WERI-Rb-1 (cell line): ENCODE measurements at regions not wholly inside any gene's neighbourhood (a gene's known extent, or its start where the extent isn't known, plus 50 kb on each side); places are given as distances from the start of the nearest gene placed in this dataset.

Experiments
- DNase-seq: peaks from one replicate; pipeline ENCODE4 v3.0.0-alpha.2; 2020
- H3K27ac ChIP-seq: fragments of 250-450 bp; sonication (Bioruptor Pico); 2 replicates; pipeline ENCODE4 v1.5.1; 2020; ENCODE audit warnings: mild to moderate bottlenecking, moderate library complexity
- H3K27me3 ChIP-seq: fragments of 250-450 bp; sonication (Bioruptor Pico); 2 replicates; pipeline ENCODE4 v1.5.1; 2021; ENCODE audit warnings: mild to moderate bottlenecking, low read depth, moderate library complexity; ENCODE audit not compliant: insufficient read depth, severe bottlenecking
- H3K36me3 ChIP-seq: fragments of 250-450 bp; sonication (Bioruptor Pico); 2 replicates; pipeline ENCODE4 v1.5.1; 2020; ENCODE audit warnings: mild to moderate bottlenecking, moderate library complexity
- H3K4me3 ChIP-seq: 2 replicates; pipeline ENCODE4 v1.5.1; 2011; ENCODE audit warnings: low read depth, mild to moderate bottlenecking, control low read depth, low read length
- H3K9me3 ChIP-seq: fragments of 250-450 bp; sonication (Bioruptor Pico); 2 replicates; pipeline ENCODE4 v1.5.1; 2021; ENCODE audit warnings: mild to moderate bottlenecking, moderate library complexity; ENCODE audit not compliant: severe bottlenecking
- TF ChIP-seq, protein P1 (sequence below): IDR thresholded peaks from 2 replicates; pipeline ENCODE4 v1.5.1; 2011; ENCODE audit warnings: low read depth, mild to moderate bottlenecking, control low read depth, inconsistent platforms, low read length

DNA sequence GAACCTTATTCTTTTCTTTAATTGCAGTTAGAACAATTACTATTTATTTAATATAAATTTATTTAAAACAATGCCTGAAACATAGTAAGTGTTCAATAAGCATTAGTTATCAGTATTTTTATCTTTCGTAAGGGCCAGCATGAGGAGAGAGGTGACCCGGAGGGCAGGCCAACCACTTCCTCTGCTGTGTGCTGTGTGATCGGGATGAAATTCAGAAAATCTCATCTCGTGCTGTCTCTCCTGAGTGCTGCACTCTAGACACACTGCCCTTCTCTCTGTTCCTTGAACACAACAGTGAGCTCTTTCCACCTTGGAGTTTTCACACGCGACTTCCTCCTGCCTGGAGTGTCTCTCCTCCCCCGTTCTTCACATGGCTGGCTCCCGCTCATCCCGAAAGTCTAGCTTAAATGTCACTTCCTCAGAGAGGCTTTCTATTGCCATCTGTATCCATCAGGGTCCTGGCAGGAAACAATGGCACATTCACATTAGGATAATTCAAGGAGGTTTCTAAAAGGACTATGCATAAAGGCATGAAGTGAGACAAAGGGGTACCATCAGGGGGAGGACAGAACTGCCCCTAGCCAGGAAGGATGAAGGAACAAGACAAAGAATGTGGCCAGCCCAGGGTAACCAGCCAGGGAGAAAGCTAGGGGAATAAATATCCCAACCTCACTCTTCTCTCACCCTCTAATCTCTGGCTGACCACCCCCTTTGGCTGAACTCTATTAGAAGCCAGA is 142.6 kb upstream of the GJB5 start:
- no peak for DNase-seq
- Histone ChIP-seq H3K27ac (no peak overlapping the region), H3K4me3 (no peak overlapping the region), H3K36me3 (no peaks in the 10 kb centered on the region), H3K9me3 (no peaks in the 10 kb centered on the region), H3K27me3 (peaks cover 86% of the 10 kb centered on the region)
- TF ChIP-seq, protein P1, sequence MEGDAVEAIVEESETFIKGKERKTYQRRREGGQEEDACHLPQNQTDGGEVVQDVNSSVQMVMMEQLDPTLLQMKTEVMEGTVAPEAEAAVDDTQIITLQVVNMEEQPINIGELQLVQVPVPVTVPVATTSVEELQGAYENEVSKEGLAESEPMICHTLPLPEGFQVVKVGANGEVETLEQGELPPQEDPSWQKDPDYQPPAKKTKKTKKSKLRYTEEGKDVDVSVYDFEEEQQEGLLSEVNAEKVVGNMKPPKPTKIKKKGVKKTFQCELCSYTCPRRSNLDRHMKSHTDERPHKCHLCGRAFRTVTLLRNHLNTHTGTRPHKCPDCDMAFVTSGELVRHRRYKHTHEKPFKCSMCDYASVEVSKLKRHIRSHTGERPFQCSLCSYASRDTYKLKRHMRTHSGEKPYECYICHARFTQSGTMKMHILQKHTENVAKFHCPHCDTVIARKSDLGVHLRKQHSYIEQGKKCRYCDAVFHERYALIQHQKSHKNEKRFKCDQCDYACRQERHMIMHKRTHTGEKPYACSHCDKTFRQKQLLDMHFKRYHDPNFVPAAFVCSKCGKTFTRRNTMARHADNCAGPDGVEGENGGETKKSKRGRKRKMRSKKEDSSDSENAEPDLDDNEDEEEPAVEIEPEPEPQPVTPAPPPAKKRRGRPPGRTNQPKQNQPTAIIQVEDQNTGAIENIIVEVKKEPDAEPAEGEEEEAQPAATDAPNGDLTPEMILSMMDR: no peak

DNA sequence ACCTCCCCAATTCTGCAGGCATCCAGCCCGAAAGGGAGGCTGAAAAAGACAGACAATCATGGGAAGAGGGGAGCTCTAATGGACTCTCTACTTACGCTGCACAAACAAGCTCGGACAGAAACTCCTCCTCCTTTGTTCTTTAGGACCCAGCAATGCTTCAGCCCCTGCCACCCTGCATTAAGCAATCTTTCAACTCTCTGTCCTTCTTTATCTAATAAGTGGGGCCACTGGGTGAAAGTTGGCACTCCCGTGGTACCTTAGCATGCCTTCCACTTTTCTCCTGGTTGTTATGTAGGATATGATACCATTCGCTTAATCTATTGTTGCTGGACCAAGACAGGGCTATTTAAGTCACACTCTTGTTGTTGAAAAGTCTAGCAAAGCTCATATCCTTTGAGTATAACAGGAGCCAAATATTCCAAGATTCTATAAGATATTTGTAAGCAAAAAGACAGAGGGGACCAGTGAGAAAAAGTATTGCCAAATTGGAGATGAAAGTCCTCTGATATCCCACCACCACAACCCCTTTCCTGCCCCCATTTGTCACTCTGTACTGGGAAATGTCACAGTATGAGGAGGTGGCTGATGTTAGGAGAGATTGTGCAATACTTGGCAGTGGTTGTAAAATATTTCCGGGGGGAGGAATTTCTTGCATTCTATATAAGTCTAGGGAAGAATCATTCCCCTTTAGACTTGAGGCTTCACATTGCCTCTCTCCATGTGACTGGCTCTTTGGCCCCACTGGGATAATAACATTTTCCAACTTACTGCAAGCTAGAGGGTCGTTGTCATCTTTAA is 137.3 kb upstream of the GJB5 start:
- TF ChIP-seq, protein P1: no peak
- peaks cover 75% of the 10 kb centered on the region for H3K27me3 ChIP-seq
- H3K27ac ChIP-seq: no peak overlapping the region
- H3K4me3 ChIP-seq: no peak overlapping the region
- no peak for DNase-seq
- no peaks in the 10 kb centered on the region for H3K36me3 ChIP-seq
- H3K9me3 ChIP-seq: no peaks in the 10 kb centered on the region

DNA sequence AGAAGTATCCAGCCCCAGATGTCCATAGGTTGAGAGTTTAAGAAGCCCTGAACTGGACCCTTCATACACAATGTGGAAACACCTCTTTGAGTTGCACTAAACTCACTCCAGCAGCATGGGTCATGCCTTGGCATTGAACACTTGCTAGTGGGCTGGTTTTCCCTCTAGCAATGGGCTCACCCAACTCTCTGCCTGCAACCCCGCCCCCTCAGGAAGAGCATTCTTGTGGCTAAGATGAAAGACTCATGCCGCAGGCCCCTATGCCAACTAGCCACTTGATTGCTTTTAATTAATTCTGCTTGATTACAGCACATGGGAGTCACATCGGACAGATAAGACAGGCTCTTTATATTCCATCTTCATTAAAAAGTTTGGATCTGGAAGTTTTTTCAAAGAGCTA is 136.5 kb upstream of the GJB5 start:
- Histone ChIP-seq H3K9me3 (no peaks in the 10 kb centered on the region), H3K27me3 (peaks cover 76% of the 10 kb centered on the region), H3K27ac (no peak overlapping the region), H3K36me3 (no peaks in the 10 kb centered on the region), H3K4me3 (no peak overlapping the region)
- DNase-seq: no peak
- TF ChIP-seq, protein P1: no peak

DNA sequence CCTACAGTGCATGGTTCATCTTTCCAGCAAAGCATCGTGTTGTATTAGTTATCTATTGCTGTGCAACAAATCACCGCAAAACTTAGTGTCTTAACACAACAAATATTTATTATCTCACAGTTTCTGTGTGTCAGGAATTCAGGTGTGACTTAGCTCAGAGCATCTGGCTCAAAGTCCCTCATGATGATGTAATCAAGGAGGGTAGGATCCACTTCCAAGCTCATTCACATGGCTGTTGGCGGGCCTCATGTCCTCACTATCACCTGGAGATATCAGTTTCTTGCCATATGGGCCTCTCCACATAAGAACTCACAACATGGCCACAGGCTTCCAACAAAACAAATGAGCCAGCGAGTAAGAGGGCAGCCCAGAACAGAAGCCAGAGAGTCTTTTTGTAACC is 135.6 kb upstream of the GJB5 start:
- no peak for DNase-seq
- no peak overlapping the region for H3K4me3 ChIP-seq

DNA sequence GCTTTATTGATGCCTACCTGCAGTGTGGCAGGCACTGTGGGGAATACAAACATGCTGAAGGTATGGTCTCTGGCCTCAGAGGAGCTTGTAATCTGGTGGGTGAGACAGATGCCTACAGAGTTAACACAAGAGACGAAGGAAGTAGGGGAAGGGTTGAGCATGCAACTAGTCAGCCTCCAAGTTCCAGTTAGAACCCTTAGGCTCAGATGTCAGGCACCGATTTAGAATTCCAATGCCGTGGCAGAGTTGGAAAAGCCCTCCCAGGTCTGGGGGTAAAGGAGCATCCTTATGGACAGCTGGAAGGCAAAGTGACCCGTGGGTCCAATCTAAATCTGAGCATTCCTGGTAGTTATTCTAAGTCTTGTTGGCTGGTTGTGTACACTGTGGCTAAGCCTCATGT is 132.9 kb upstream of the GJB5 start:
- TF ChIP-seq, protein P1: no peak
- H3K9me3 ChIP-seq: no peaks in the 10 kb centered on the region
- H3K27ac ChIP-seq: no peak overlapping the region
- H3K27me3 ChIP-seq: peaks cover 73% of the 10 kb centered on the region
- no peaks in the 10 kb centered on the region for H3K36me3 ChIP-seq
- no peak overlapping the region for H3K4me3 ChIP-seq
- DNase-seq: no peak

More for the DNA sequence above, 135.6 kb upstream of the GJB5 start:
- no peak overlapping the region for H3K27ac ChIP-seq
- TF ChIP-seq, protein P1: no peak
- H3K27me3 ChIP-seq: peaks cover 71% of the 10 kb centered on the region
- H3K9me3 ChIP-seq: no peaks in the 10 kb centered on the region
- no peaks in the 10 kb centered on the region for H3K36me3 ChIP-seq
